GM11168 (cell line): ENCODE measurements at regions not wholly inside any gene's neighbourhood (a gene's known extent, or its start where the extent isn't known, plus 50 kb on each side); places are given as distances from the start of the nearest gene placed in this dataset.
"Not testable (repeated sequence)": the region's sequence is repeated elsewhere in the genome, so short reads cannot be mapped to it uniquely, and the experiment has no call there.

Experiments
- in situ Hi-C: fragments of 300-500 bp; cut with MboI; formaldehyde crosslinking; loops from one replicate; pipeline ENCODE4 v1.12.0; 2022; ENCODE audit warnings: low sequenced_read_pairs; ENCODE audit not compliant: unreplicated experiment

DNA sequence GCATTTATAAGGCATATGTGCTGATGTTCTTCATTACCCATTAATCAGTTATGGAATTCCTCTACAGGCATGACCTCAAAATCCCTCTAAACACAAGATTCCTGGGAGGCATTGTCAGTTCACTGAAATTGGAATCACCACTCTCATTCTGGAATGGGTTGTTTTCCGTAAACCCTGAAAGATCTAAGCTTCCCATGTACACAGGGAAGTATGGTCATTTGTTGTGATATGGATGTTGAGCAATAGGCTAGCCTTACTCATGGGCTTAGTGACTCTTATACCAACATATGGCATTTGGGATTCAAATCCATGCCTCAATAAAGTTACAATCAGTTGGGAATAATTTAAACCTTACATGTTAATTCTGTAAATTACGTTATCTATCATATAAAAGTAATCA is 258.0 kb downstream of the XPNPEP1 start:
- in situ Hi-C loops, result no loop called here

DNA sequence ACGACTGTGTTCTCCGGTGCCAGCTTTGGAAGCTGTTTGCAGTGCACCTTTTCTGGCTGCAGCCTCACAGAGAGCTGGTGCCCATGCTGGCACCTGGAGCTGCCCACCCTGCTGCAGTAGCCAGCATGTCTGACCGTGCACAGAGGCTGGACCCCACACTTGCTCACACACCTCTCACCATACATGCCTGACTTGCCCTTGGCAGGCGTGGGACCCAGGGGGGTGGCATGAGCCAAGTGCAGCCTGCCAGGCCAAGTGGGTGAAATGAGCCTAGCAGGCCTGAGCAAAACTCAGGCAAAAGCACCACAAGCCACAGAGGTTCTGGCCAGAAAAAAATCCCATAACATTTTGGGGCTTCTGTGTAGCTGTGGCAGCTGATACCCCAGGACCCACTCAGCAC is 258.8 kb downstream of the XPNPEP1 start:
- in situ Hi-C loops, result no loop called here

DNA sequence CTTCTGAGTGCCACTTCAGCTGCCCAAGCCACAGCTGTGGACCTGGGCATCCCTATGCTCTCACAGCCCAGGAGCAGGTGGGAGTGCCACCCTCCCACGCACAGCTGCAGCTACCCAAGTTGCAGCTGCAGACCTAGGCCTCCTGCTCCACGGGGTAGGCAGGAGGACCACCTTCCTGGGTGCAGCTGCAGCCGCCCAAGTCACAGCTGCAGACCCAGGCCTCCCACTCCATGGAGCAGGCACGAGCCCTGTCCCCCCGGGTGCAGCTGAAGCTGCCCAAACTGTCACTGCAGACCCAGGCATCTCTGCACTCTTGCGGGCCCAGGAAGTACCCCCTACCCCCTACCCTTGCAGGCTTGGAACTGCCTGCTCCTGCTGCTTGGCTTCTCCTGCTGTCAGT is 260.2 kb downstream of the XPNPEP1 start:
- in situ Hi-C loops, result no loop called here

DNA sequence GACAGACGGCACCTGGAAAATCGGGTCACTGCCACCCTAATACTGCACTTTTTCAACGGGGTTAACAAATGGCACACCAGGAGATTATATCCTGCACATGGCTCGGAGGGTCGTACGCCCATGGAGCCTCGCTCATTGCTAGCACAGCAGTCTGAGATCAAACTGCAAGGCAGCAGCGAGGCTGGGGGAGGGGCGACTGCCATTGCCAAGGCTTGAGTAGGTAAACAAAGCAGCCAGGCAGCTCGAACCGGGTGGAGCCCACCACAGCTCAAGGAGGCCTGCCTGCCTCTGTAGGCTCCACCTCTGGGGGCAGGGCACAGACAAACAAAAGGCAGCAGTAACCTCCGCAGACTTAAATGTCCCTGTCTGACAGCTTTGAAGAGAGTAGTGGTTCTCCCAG is 270.7 kb downstream of the XPNPEP1 start:
- in situ Hi-C loops, result not testable (repeated sequence)

DNA sequence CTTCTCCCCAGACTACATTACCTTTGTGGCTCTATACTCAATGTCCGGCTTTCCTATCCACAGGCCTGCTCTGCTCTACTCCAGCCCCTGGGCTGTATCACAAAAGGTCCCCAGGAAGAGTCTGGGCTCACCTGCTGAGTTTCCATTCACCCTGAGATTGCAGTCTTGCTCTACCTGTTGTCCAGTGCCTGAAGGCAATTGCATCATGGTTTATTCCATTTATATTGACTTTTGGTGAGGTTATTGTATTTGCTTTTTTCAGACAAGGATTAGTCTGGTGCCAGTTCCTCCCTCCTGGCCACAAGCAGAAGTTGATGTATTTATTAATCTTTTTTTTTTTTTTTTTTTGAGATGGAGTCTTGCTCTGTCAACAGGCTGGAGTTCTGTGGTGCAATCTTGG is 273.1 kb downstream of the XPNPEP1 start:
- in situ Hi-C loops, result no loop called here

DNA sequence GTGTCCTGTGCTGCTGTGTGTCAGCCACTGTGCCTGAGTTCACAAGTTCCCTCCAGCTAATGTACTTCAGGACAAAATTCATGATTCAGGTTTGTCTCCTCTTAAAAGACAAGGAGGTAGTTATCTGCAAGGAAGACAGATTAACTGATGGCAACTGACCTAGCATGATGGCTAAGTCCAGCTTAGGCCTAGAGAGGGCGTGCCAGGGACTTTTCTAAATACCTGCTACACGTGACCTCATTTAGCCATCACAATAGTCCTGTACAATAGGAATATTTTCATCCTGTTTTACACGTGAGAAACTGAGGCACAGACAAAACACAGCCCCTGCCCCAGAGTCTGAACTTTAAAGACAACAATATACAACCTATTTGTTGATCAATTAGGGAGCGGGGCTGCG is 275.7 kb downstream of the XPNPEP1 start:
- in situ Hi-C loops, result no loop called here

DNA sequence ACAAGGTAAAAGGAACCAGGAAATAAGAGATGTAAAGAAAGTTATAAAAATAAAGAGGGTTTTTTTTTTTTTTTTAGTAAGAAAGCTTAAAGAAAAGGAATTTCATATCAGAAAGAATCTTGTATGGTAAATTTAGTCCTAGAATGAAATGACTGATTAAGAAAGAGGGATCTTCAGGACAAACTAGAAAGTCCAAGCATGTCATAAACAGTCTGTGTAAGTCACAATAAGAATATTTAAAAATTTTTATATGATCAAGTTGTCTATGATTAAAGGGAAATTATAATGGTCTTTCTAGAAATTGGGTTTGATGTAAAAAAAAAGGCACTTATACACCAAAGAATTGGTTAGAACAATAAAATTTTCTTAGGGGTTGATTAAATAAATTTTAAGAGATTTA is 289.5 kb downstream of the XPNPEP1 start:
- in situ Hi-C loops, result no loop called here

DNA sequence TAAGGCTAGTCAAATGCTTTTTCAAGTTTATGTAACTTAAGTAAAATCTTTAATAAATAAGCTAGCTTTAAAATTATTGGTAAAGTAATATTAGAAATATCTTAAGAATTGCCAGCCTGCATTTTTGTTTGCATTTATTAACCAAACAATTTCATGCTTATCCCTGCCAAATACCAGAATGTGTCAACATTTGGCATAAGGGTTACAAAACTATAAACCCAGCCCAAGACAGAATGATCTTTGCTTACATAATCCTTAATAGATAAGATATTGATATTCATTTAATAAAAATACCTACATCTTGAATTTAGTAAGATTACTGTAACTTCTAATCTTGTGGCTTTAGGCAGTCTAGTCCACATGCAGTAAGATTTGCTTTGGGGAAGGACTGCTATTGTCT is 290.3 kb downstream of the XPNPEP1 start:
- in situ Hi-C loops, result not testable (repeated sequence)

DNA sequence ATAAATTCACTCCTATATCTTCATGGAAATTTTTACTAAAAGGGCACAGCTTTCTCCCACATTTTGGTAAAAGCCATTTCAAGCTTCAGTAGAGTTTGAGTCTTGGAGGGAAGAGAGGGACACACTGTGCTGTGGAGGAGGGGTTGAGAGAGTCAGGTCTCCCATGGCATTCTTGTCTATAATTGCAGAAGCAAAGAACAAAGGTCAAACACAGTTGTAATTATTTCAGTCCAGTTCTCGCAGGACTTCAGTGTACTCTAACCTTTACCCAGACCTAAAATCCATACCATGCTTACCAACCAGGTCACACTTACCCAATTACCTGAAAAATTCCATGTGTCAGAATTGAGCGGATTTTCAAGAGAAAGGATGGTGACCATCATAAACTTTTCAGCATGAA is 298.4 kb downstream of the XPNPEP1 start:
- in situ Hi-C loops, result no loop called here

DNA sequence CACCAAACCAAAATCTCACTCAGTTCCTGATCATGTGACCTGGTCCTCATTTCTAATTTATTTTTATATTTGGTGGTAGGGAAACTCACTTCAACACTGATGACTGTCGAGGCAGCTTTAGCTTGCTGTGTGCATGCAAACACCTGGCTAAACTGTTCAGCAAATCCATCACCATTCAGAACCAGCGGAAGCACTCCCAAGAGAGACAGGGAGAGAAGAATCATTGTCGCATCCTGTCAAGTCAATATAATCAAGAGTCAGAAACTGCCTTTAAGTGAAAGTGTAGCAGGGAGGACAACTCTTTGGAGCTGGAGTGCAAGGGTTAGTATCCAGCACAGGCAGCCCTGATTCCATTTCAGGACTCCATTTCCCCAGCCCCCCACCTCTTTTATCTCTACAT is 300.7 kb downstream of the XPNPEP1 start:
- in situ Hi-C loops, result no loop called here

DNA sequence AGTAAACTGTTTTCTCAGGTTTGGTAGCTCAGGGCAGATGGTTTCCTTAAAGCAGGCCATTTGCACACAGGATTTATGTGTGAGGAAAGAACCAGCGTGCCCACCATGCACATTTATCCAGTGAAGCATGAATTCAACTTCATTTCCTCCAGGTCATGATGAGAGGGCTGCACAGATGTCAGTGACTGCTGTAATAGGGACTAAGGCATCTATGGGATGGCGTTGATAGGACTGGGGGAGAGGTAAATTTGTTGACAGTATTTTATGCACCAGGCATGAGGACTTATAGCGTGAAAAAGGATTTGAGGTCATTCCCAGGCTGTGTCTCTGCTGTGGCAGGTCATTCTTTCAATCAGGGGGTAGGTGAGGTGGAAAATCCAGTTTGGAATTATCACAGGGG is 302.9 kb downstream of the XPNPEP1 start:
- in situ Hi-C loops, result no loop called here

DNA sequence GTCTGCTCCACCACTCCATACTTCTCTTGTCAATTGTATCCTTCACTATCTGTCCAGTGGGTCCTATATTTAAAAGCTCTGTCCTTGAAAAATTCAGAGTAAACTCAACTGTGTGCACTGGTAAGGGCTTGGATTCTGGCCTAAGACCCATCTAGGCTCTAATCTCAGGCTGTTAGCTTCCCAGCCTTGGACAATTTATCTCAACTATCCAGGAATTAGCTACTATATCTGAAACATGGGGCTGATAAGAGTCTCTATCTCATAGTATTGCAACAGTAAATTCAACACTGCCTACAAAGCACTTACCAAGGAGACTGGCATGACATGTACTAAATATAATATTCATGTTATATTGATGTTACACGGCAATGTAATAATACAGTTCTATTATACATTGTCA is 303.4 kb downstream of the XPNPEP1 start:
- in situ Hi-C loops, result no loop called here

DNA sequence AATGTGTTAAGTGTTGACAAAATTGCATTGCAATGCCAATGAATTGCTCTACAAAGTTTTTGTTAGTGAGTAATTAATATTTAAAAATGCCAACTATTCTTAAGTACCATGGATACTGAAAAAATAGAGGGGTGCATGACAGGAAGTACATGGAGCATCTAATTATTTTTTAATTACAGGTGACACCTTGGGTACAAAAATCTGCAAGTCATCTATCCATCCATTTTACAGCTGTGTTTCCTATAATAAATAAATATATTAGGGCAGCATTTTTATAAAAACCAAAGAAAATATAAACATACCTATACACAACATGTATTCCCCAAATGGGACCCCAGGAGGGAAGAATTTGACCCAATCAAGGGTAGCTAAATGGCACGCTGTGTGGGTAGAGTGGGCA is 304.6 kb downstream of the XPNPEP1 start:
- in situ Hi-C loops, result no loop called here

DNA sequence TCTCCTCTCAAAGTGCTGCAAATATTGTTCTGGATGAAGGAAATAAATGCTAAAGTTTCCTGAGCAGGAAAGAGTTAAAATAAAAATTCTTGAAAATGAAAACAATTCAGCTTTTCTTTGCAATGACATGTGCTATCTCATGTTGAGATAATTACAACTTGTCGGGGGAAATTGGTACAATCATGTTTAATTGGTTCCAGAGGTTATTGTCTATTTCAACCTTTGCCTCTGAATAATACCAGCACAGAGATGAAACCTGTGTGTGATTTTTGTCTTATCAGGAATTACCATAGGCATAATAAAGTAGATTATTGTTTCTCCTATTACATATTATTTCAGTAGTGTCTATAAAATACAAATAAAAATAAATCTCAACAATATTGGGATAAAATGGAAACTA is 305.0 kb downstream of the XPNPEP1 start:
- in situ Hi-C loops, result no loop called here

DNA sequence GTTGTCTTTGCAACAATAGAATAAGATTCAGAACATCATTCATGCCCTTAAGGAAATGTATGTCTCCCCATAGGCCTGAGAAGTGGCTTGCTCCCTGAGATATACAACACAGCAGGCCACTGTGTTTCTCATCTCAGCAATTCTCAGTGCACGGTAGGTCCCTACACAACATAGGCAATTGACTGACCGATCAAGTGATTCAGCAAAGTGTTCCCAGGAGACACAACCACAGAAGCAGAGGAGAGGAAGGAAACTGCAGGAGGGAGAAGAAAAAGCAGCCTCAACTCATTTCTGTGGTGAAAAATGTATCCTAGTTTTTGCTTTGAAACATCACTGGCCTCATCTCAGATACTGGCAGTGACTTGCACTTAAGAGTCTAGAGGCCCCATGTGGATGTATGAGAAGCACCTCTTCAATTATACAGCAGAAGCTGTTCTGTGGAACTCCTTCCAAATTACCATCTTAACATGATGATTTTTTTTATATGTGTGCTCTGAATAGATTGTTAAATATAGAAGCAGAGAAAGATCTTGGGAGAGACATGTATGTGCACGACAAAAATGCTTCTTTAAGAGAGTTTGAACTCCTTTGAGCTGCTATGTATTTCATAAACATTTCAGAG is 306.8 kb downstream of the XPNPEP1 start:
- in situ Hi-C loops, result no loop called here

DNA sequence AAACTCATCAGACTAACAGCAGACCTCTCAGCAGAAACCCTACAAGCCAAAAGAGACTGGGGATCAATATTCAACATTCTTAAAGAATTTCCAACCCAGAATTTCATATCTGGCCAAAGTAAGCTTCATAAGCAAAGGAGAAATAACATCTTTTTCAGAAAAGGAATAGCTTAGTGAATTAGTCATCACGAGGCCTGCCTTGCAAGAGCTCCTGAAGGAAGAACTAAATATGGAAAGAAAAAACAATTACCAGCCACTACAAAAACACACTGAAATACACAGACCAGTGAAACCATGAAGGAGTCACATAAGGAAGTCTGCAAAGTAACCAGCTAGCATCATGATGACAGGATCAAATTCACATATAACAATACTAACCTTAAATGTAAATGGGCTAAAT is 328.0 kb downstream of the XPNPEP1 start:
- in situ Hi-C loops, result not testable (repeated sequence)

DNA sequence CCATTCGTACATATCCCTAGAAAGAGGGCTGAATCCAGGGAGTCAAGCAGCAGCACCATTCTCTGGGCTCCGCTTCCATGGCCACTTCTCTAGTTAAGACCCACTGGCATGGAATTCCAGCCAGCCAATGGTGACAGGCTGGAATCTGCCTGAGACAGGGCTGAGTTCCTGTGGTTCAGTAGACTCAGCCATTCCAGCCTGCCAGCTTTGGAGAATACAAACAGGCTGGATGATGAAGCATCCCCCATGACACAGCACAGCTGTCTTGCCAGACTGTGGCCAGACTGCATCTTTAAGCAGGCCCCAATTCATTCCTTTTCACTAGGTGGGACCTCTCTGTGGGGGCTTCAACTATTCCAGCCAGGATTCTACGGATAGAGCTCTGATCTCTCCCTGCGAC is 329.6 kb downstream of the XPNPEP1 start:
- in situ Hi-C loops, result no loop called here

DNA sequence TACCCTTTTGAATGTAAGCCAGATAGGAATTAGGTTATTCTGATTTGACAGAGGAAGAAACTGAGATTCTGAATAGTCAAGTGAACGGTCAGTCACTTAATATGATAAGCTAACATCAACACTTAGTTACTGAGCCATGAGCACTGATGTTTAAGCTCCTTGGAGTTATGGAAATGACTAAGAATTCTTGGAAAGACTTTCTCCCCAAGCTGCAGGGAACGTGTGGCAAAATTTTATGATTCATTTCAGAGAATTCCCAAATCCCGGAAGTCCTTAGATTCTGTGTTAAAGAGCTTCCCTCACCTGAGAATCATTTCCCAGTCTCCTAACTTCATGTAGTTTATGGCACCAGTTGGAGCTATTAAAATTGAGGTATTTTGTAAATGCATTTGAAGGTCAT is 330.9 kb downstream of the XPNPEP1 start:
- in situ Hi-C loops, result no loop called here

DNA sequence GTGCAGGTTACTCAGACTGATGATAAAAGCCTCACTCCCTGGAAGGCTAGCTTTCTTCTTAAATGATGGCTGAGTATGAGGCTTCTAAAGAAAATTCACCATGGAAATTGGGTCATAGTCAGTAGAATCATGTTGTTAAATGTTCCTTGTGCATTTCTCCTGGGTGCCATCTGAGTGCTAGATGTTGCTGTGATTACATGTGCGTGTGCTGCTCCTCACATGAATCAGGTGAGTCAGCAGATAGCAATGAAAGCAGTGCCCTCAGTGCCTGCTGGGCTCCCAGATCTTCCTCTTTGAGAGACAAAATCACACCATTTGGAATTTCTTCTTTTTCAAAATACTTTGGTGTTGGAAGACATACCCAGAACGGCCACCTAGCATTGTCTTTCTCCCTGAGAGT is 331.7 kb downstream of the XPNPEP1 start:
- in situ Hi-C loops, result no loop called here

DNA sequence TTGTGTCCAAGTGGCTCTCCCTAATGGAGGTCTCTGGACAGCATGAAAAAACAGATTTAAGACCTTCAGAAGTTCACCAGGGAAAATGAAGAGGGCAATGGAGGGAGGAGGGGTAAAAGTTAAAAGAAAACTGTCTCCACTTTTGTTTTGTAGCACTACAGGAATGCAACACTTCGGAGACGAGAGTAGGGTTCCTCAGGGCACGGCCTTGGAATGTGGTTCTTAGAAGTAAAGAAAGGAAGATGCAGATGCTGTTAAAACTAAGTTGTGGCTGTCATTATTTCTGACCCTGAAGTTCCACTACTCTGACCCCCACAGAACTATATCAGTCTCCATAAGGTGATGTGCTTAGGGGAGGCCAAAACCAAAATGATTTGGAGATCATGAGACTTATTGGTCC is 335.1 kb downstream of the XPNPEP1 start:
- in situ Hi-C loops, result no loop called here

DNA sequence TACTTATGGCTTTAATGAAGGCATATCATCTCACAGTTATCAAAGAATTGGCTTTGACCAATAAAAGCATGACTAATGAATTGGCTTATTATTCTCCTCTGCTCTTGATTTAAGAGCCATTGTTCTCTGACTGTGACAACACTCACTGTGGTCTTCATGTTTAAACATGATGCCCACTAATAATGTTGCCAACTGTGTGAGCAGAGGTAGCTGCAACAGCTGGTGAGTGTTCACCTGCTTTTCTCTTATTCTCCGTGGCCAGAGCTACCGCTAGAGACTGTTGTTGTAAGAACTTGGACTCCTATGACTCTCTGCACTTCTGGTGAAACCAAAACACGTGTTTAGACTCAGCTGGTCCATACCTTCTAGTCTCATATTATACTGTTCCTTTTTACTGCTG is 335.9 kb downstream of the XPNPEP1 start:
- in situ Hi-C loops, result no loop called here

DNA sequence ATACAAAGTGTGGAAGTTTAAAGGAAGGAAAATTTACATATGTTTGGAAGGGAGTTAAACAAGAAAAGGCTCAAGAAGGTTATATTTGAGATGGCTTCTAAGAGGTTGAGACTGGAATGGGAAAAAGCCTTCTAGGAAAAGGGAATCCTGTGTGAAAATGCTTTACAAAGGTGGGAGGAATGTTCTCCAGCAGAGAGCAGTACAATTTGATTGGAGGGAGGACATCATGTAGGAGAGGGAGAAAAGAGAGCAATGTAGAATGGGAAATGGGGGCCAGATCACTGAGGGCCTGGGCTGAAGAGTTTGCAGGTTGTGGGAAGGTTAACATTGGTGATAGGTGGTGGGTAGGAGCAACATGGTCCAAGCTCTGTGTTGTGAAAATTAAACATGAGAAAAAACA is 366.9 kb downstream of the XPNPEP1 start:
- in situ Hi-C loops, result no loop called here

DNA sequence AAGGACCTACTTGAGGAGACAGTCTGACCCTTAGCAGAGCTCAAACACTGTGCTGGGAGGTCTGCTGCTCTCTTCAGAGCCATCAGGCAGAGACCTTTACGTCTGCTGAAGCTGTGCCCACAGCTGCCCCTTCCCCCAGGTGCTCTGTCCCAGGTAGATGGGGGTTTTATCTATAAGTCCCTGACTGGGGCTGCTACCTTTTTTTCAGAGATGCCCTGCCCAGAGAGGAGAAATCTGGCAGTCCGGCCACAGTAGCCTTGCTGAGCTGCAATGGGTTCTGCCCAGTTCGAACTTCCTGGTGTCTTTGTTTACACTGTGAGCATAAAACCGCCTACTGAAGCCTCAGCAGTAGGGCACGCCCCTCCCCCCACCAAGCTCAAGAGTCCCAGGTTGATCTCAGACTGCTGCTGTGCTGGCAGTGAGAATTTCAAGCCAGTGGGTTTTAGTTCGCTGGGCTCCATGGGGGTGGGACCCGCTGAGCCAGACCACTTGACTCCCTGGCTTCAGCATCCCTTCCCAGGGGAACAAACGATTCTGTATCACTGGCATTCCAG is 381.2 kb downstream of the XPNPEP1 start:
- in situ Hi-C loops, result not testable (repeated sequence)
